NB4 (cell line): ENCODE measurements at regions not wholly inside any gene's neighbourhood (a gene's known extent, or its start where the extent isn't known, plus 50 kb on each side); places are given as distances from the start of the nearest gene placed in this dataset.

Experiments
- CTCF ChIP-seq: IDR thresholded peaks from one replicate; pipeline ENCODE4 v1.5.1; 2012; ENCODE audit warnings: low read depth, low read length
- MAX ChIP-seq: IDR thresholded peaks from 2 replicates; pipeline ENCODE4 v1.6.1; 2011; ENCODE audit warnings: low read depth, low read length
- MYC ChIP-seq: IDR thresholded peaks from 2 replicates; pipeline ENCODE4 v1.6.1; 2011; ENCODE audit warnings: low read depth, low read length
- POLR2A ChIP-seq: IDR thresholded peaks from 2 replicates; pipeline ENCODE4 v1.6.1; 2011; ENCODE audit warnings: mild to moderate bottlenecking; ENCODE audit not compliant: insufficient read length; ENCODE audit errors: extremely low read depth

- no peak for TF ChIP-seq CTCF
- no peak for TF ChIP-seq POLR2A
- no peak for TF ChIP-seq MAX
- TF ChIP-seq MYC = no peak
These were observed 124.3 kb upstream of the AADAT start for GRCh38 chr4:170214101-170214500.
